ENCODE measurements at regions not wholly inside any gene's neighbourhood (a gene's known extent, or its start where the extent isn't known, plus 50 kb on each side); places are given as distances from the start of the nearest gene placed in this dataset.
"Not testable (repeated sequence)": the region's sequence is repeated elsewhere in the genome, so short reads cannot be mapped to it uniquely, and the experiment has no call there.

DNA sequence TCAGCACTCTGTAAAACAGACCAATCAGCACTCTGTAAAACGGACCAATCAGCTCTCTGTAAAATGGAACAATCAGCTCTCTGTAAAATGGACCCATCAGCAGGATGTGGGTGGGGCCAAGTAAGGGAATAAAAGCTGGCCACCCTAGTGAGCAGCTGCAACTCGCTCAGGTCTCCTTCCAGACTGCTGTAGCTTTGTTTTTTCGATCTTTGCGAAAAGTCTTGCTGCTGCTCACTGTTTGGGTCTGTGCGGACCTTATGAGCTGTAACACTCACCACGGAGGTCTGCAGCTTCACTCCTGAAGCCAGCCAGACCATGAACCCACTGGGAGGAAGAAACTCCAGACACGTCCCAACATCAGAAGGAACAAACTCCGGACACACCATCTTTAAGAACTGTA lies 414.9 kb upstream of the DIPK2B start:
- TF ChIP-seq, protein P1, sequence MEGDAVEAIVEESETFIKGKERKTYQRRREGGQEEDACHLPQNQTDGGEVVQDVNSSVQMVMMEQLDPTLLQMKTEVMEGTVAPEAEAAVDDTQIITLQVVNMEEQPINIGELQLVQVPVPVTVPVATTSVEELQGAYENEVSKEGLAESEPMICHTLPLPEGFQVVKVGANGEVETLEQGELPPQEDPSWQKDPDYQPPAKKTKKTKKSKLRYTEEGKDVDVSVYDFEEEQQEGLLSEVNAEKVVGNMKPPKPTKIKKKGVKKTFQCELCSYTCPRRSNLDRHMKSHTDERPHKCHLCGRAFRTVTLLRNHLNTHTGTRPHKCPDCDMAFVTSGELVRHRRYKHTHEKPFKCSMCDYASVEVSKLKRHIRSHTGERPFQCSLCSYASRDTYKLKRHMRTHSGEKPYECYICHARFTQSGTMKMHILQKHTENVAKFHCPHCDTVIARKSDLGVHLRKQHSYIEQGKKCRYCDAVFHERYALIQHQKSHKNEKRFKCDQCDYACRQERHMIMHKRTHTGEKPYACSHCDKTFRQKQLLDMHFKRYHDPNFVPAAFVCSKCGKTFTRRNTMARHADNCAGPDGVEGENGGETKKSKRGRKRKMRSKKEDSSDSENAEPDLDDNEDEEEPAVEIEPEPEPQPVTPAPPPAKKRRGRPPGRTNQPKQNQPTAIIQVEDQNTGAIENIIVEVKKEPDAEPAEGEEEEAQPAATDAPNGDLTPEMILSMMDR (optimal IDR thresholded peaks at IDR 0.05 in 1 of 3, IDR thresholded peaks at IDR 0.05 in 1 of 3, conservative IDR thresholded peaks at IDR 0.05 in 1 of 3; ENCODE audit: extremely low read depth in 1 of 3, insufficient read depth in 2 of 3, low read length in 3 of 3), result not testable (repeated sequence)
- TF ChIP-seq EZH2 (IDR thresholded peaks at IDR 0.05; ENCODE audit: low read length), result not testable (repeated sequence)
